GM12878 (cell line): ENCODE measurements at regions not wholly inside any gene's neighbourhood (a gene's known extent, or its start where the extent isn't known, plus 50 kb on each side); places are given as distances from the start of the nearest gene placed in this dataset.

ENCODE experiments used
- ATAC-seq: fragments of 200-7000 bp; cut with Tn5 transposase; 3 replicates; pipeline ENCODE4 v1.9.1; 2020; ENCODE audit warnings: mild to moderate bottlenecking, moderate library complexity
- BruUV-seq: library from RNA; stranded (reverse); fragments of 400-500 nt; replicated peaks from 2 replicates; lab custom pipeline; 2021; lab: Mats Ljungman, UMichigan
- CTCF ChIA-PET: fragments of 300-600 bp; sonication (Branson Sonifier 250); formaldehyde crosslinking; extraction: SDS; loops from one replicate; lab custom pipeline; 2021; ENCODE audit warnings: inconsistent platforms; lab: Yijun Ruan, JAX
- POLR2A ChIA-PET: fragments of 350-600 bp; formaldehyde crosslinking; extraction: SDS; loops from one replicate; lab custom pipeline; 2021; ENCODE audit warnings: inconsistent platforms; lab: Charles Lee
- RAD21 ChIA-PET: fragments of 300-600 bp; sonication (Branson Sonifier 250); formaldehyde crosslinking; loops from one replicate; lab custom pipeline; 2023; ENCODE audit warnings: antibody characterized with exemption; ENCODE audit not compliant: unreplicated experiment; lab: Charles Lee
- SMC1A ChIA-PET: fragments of 300-600 bp; sonication (Branson Sonifier 250); formaldehyde crosslinking; loops from one replicate; lab custom pipeline; 2023; ENCODE audit not compliant: unreplicated experiment, uncharacterized antibody; lab: Charles Lee
- DNase-seq: peaks from one replicate; pipeline ENCODE4 v3.0.0-alpha.2; 2011; ENCODE audit warnings: low read depth, low spot score
- FAIRE-seq: peaks from 3 replicates; lab custom pipeline; 2011; peaks lifted over from hg19 to GRCh38; lab: Jason Lieb, UNC
- H2AFZ ChIP-seq: 2 replicates; pipeline ENCODE4 v1.6.0; 2011; ENCODE audit warnings: low read depth, low read length, control low read depth; ENCODE audit not compliant: control insufficient read depth
- H3K27ac ChIP-seq: 2 replicates; pipeline ENCODE4 v1.5.1; 2011; ENCODE audit warnings: control low read depth; ENCODE audit not compliant: control insufficient read depth, insufficient read depth
- H3K27me3 ChIP-seq, 2 experiments: replicated peaks in 1 of 2; 2 replicates each; pipeline versions ENCODE4 v1.6.0 to v1.6.1; 2011; ENCODE audit warnings: low read length in 1 of 2; ENCODE audit not compliant: control insufficient read depth in 2 of 2, insufficient read depth in 2 of 2
- H3K36me3 ChIP-seq, 2 experiments: 2 replicates each; pipeline ENCODE4 v1.5.1; 2011; ENCODE audit warnings: low read length in 1 of 2; ENCODE audit not compliant: control insufficient read depth in 2 of 2, insufficient read depth in 2 of 2
- H3K4me1 ChIP-seq: 2 replicates; pipeline ENCODE4 v1.6.1; 2011; ENCODE audit warnings: mild to moderate bottlenecking, low read length, moderate library complexity, mixed read lengths; ENCODE audit not compliant: control insufficient read depth, insufficient read depth
- H3K4me2 ChIP-seq: 2 replicates; pipeline ENCODE4 v1.6.0; 2011; ENCODE audit warnings: control low read depth; ENCODE audit not compliant: control insufficient read depth, insufficient read depth
- H3K4me3 ChIP-seq: fragments of 200-600 bp; sonication (generic); 2 replicates; pipeline ENCODE4 v1.5.1; 2016
- H3K79me2 ChIP-seq: 2 replicates; pipeline ENCODE4 v1.6.0; 2011; ENCODE audit warnings: low read length; ENCODE audit not compliant: control insufficient read depth, insufficient read depth
- H3K9ac ChIP-seq: 2 replicates; pipeline ENCODE4 v1.8.0; 2011; ENCODE audit warnings: low read length, control low read depth, mixed read lengths; ENCODE audit not compliant: control insufficient read depth, insufficient read depth
- H3K9me3 ChIP-seq: replicated peaks from 3 replicates; pipeline ENCODE4 v1.5.1; 2011; ENCODE audit warnings: mild to moderate bottlenecking, low read length; ENCODE audit not compliant: control insufficient read depth, insufficient read depth
- H4K20me1 ChIP-seq: 2 replicates; pipeline ENCODE4 v1.6.0; 2011; ENCODE audit not compliant: control insufficient read depth, insufficient read depth
- BRCA1 ChIP-seq: IDR thresholded peaks from 2 replicates; pipeline ENCODE4 v1.6.1; 2011; ENCODE audit warnings: low read depth, low read length, improper control_type of control experiment
- CHD4 ChIP-seq: fragments of 200-600 bp; sonication (generic); IDR thresholded peaks from 2 replicates; pipeline ENCODE4 v1.6.1; 2016; ENCODE audit warnings: mild to moderate bottlenecking
- EZH2 ChIP-seq: IDR thresholded peaks from 2 replicates; pipeline ENCODE4 v1.6.1; 2012; ENCODE audit warnings: low read depth, mild to moderate bottlenecking, control low read depth, inconsistent platforms, low read length, borderline replicate concordance; ENCODE audit not compliant: control insufficient read depth
- IKZF1 ChIP-seq: fragments of 450-650 bp; conservative IDR thresholded peaks from 2 replicates; pipeline ENCODE4 v1.6.1; 2017; ENCODE audit warnings: antibody characterized with exemption, mild to moderate bottlenecking
- NFIC ChIP-seq: IDR thresholded peaks from 2 replicates; pipeline ENCODE4 v1.6.1; 2012; ENCODE audit warnings: low read depth, mild to moderate bottlenecking, inconsistent platforms, low read length, moderate library complexity
- RAD51 ChIP-seq: fragments of 450-650 bp; IDR thresholded peaks from 2 replicates; pipeline ENCODE4 v1.6.1; 2016; ENCODE audit warnings: moderate library complexity, mild to moderate bottlenecking, inconsistent platforms
- SIX5 ChIP-seq: IDR thresholded peaks from 2 replicates; pipeline ENCODE4 v1.6.1; 2011; ENCODE audit warnings: mild to moderate bottlenecking, low read depth, low read length, moderate library complexity; ENCODE audit not compliant: severe bottlenecking
- WGBS: methylation state at CpG from one replicate; pipeline ENCODE4 v1.1.6; 2016; ENCODE audit warnings: low lambda C conversion rate; ENCODE audit not compliant: insufficient replicate concordance, insufficient coverage; ENCODE audit errors: missing lambda C conversion rate; 5-methylcytosine and 5-hydroxymethylcytosine counted together
- in situ Hi-C: fragments of 300-500 bp; cut with MboI; formaldehyde crosslinking; loops from 9 replicates; pipeline ENCODE4 v1.14.3; 2018; ENCODE audit warnings: mixed read lengths
- intact Hi-C: fragments of 100-400 bp; cut with micrococcal nuclease; formaldehyde crosslinking; loops from one replicate; pipeline ENCODE4 v1.14.2; 2022; ENCODE audit not compliant: unreplicated experiment
- TF ChIP-seq, protein P1 (sequence below): fragments of 450-650 bp; IDR thresholded peaks from 2 replicates; pipeline ENCODE4 v1.6.1; 2017; ENCODE audit warnings: low read depth, mild to moderate bottlenecking, moderate library complexity

DNA sequence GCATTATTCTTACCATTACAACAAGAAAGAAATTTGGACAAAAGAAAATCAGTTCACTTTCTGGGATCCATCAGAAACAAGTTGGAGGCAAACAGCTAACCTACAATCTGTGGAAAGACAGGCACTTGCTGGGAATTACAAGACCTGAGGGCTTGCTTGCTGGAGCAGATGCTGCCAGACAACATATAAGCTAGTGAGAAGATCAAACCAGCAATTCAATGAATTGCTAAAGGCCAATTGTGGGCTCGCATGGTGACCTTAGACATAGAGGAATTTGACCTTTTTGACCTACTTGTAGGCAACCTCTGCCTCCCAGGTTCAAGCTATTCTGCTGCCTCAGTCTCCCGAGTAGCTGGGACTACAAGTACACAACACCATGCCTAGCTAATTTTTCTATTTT, 921.2 kb upstream of the CNTNAP5 start:
- TF ChIP-seq IKZF1 (no peak), BRCA1 (no peak), SIX5 (no peak), NFIC (no peak), RAD51 (no peak), CHD4 (no peak), EZH2 (no peak)
- TF ChIP-seq, protein P1, sequence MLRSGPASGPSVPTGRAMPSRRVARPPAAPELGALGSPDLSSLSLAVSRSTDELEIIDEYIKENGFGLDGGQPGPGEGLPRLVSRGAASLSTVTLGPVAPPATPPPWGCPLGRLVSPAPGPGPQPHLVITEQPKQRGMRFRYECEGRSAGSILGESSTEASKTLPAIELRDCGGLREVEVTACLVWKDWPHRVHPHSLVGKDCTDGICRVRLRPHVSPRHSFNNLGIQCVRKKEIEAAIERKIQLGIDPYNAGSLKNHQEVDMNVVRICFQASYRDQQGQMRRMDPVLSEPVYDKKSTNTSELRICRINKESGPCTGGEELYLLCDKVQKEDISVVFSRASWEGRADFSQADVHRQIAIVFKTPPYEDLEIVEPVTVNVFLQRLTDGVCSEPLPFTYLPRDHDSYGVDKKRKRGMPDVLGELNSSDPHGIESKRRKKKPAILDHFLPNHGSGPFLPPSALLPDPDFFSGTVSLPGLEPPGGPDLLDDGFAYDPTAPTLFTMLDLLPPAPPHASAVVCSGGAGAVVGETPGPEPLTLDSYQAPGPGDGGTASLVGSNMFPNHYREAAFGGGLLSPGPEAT: no peak
- Histone ChIP-seq H3K4me1 (no peaks in the 10 kb centered on the region), H3K9ac (no peak overlapping the region), H3K79me2 (no peaks in the 10 kb centered on the region), H3K4me3 (no peak overlapping the region), H4K20me1 (no peaks in the 10 kb centered on the region), H3K27ac (no peak overlapping the region), H3K27me3 (no peaks in the 10 kb centered on the region), H3K4me2 (no peak overlapping the region), H2AFZ (no peak overlapping the region), H3K9me3 (no peaks in the 10 kb centered on the region), H3K36me3 (no peaks in the 10 kb centered on the region)
- FAIRE-seq: no peak
- no TSS peak for BruUV-seq
- ChIA-PET RAD21 (no interaction called here), SMC1A (interaction anchor here (0.8 kb wide), 2 partner anchors 8 to 359 kb away, joined by 3 to 4 read pairs; no protein-coding TSS in a partner anchor), POLR2A (no interaction called here), CTCF (no interaction called here)
- in situ Hi-C loops: no loop called here
- intact Hi-C loops: no loop called here
- DNase-seq: no peak
- 0% methylated on average over 2 of the region's 2 CpGs for WGBS
- no peak for ATAC-seq
